Hindlimb muscle (tissue), 1 donor: ENCODE measurements at regions not wholly inside any gene's neighbourhood (a gene's known extent, or its start where the extent isn't known, plus 50 kb on each side); places are given as distances from the start of the nearest gene placed in this dataset.
"Not testable (repeated sequence)": the region's sequence is repeated elsewhere in the genome, so short reads cannot be mapped to it uniquely, and the experiment has no call there.

Source experiments
- DNase-seq: peaks from one replicate; pipeline ENCODE4 v3.0.0-alpha.2; 2013

- DNase-seq = no peak
Observed at GRCh38 chr12:59082952-59083351, 162.6 kb upstream of the LRIG3 start.

- DNase-seq = no peak
Observed at GRCh38 chr12:59080101-59080500, 159.8 kb upstream of the LRIG3 start.

- no peak for DNase-seq
Observed at GRCh38 chr12:59079472-59079871, 159.2 kb upstream of the LRIG3 start.

- DNase-seq = no peak
Observed at GRCh38 chr12:59079002-59079401, 158.7 kb upstream of the LRIG3 start.

- DNase-seq = peak; percentile 80
Observed at GRCh38 chr12:59077575-59078426, 157.5 kb upstream of the LRIG3 start.

- DNase-seq = no peak
Observed at GRCh38 chr12:59077153-59077552, 156.8 kb upstream of the LRIG3 start.

GRCh38 chr12:59076622-59077021 lies 156.3 kb upstream of the LRIG3 start:
- DNase-seq = no peak

GRCh38 chr12:59075968-59076490 lies 155.7 kb upstream of the LRIG3 start:
- no peak for DNase-seq

- DNase-seq = no peak
Observed at GRCh38 chr12:59075141-59075540, 154.8 kb upstream of the LRIG3 start.

- DNase-seq = no peak
Observed at GRCh38 chr12:59070322-59070933, 150.1 kb upstream of the LRIG3 start.

- no peak for DNase-seq
Observed at GRCh38 chr12:59069516-59069915, 149.2 kb upstream of the LRIG3 start.

GRCh38 chr12:59068436-59068835 lies 148.1 kb upstream of the LRIG3 start:
- DNase-seq = no peak

GRCh38 chr12:59067083-59067482 lies 146.8 kb upstream of the LRIG3 start:
- no peak for DNase-seq

GRCh38 chr12:59066445-59066844 lies 146.1 kb upstream of the LRIG3 start:
- DNase-seq = no peak

GRCh38 chr12:59059088-59059935 lies 139.0 kb upstream of the LRIG3 start:
- peak; percentile 78 for DNase-seq

- DNase-seq = no peak
Observed at GRCh38 chr12:59056966-59057365, 136.7 kb upstream of the LRIG3 start.

GRCh38 chr12:59055204-59055860 lies 135.0 kb upstream of the LRIG3 start:
- DNase-seq = no peak

- not testable (repeated sequence) for DNase-seq
Observed at GRCh38 chr12:59053266-59053899, 133.1 kb upstream of the LRIG3 start.

- DNase-seq = no peak
Observed at GRCh38 chr12:59046763-59047534, 126.6 kb upstream of the LRIG3 start.

- no peak for DNase-seq
Observed at GRCh38 chr12:59044791-59045190, 124.5 kb upstream of the LRIG3 start.
